Mesenchymal stem cell (in vitro differentiated cells and primary cell): ENCODE measurements at regions not wholly inside any gene's neighbourhood (a gene's known extent, or its start where the extent isn't known, plus 50 kb on each side); places are given as distances from the start of the nearest gene placed in this dataset.

Experiments used
- DNase-seq: peaks from one replicate; pipeline ENCODE4 v3.0.0-alpha.2; 2013
- H2AFZ ChIP-seq: one replicate; pipeline ENCODE4 v1.6.1; 2013; ENCODE audit warnings: low read depth, mild to moderate bottlenecking, control low read depth, inconsistent platforms, low read length, moderate library complexity
- H2AK5ac ChIP-seq: 2 replicates; pipeline ENCODE4 v1.6.1; 2013; ENCODE audit warnings: low read length, moderate library complexity, mild to moderate bottlenecking, inconsistent platforms; ENCODE audit not compliant: severe bottlenecking
- H2BK120ac ChIP-seq: one replicate; pipeline ENCODE4 v1.6.1; 2013; ENCODE audit warnings: low read depth, mild to moderate bottlenecking, inconsistent platforms, low read length, moderate library complexity
- H2BK12ac ChIP-seq, 2 experiments: one replicate each; pipeline ENCODE4 v1.6.1; 2013; ENCODE audit warnings: inconsistent platforms in 2 of 2, low read length in 2 of 2, mild to moderate bottlenecking in 2 of 2, moderate library complexity in 2 of 2, control low read depth in 1 of 2
- H2BK15ac ChIP-seq: one replicate; pipeline ENCODE4 v1.6.1; 2013; ENCODE audit warnings: mild to moderate bottlenecking, low read depth, inconsistent platforms; ENCODE audit not compliant: poor library complexity, severe bottlenecking
- H2BK5ac ChIP-seq: 2 replicates; pipeline ENCODE4 v1.6.1; 2013; ENCODE audit warnings: low read depth, mild to moderate bottlenecking, low read length, control low read depth, inconsistent platforms; ENCODE audit not compliant: poor library complexity, severe bottlenecking
- H3K14ac ChIP-seq, 2 experiments: one replicate each; pipeline ENCODE4 v1.6.1; 2013; ENCODE audit warnings: inconsistent platforms in 2 of 2, low read length in 2 of 2, control low read depth in 1 of 2, mild to moderate bottlenecking in 1 of 2, moderate library complexity in 1 of 2
- H3K18ac ChIP-seq, 2 experiments: one replicate each; pipeline ENCODE4 v1.6.1; 2013; ENCODE audit warnings: inconsistent platforms in 2 of 2, low read length in 2 of 2, control low read depth in 1 of 2, low read depth in 1 of 2, mild to moderate bottlenecking in 1 of 2
- H3K23ac ChIP-seq, 2 experiments: one replicate each; pipeline ENCODE4 v1.6.1; 2013; ENCODE audit warnings: inconsistent platforms in 2 of 2, low read length in 2 of 2, mild to moderate bottlenecking in 2 of 2, moderate library complexity in 2 of 2, control low read depth in 1 of 2
- H3K27ac ChIP-seq: 2 replicates; pipeline ENCODE4 v1.5.1; 2013; ENCODE audit warnings: mild to moderate bottlenecking, moderate library complexity, low read length, control low read depth, inconsistent platforms; ENCODE audit not compliant: poor library complexity, severe bottlenecking
- H3K27me3 ChIP-seq, 2 experiments: 2 replicates each; pipeline versions ENCODE4 v1.6.1 to v1.7.0; 2013; ENCODE audit warnings: low read length in 2 of 2, mild to moderate bottlenecking in 2 of 2, moderate library complexity in 2 of 2, control low read depth in 1 of 2, inconsistent platforms in 1 of 2; ENCODE audit not compliant: control insufficient read depth in 1 of 2, insufficient read depth in 1 of 2
- H3K36me3 ChIP-seq, 2 experiments: 2 replicates each; pipeline versions ENCODE4 v1.6.1 to v1.7.0; 2013; ENCODE audit warnings: low read length in 2 of 2, control low read depth in 1 of 2, inconsistent platforms in 1 of 2, low read depth in 1 of 2, mild to moderate bottlenecking in 1 of 2; ENCODE audit not compliant: insufficient read depth in 2 of 2, control insufficient read depth in 1 of 2
- H3K4ac ChIP-seq, 2 experiments: one replicate each; pipeline ENCODE4 v1.6.1; 2013; ENCODE audit warnings: inconsistent platforms in 2 of 2, low read length in 2 of 2, mild to moderate bottlenecking in 2 of 2, moderate library complexity in 2 of 2, control low read depth in 1 of 2, low read depth in 1 of 2
- H3K4me1 ChIP-seq: 2 replicates; pipeline ENCODE4 v1.6.1; 2013; ENCODE audit warnings: low read depth, low read length, control low read depth; ENCODE audit not compliant: control insufficient read depth, insufficient read depth
- H3K4me2 ChIP-seq: 2 replicates; pipeline ENCODE4 v1.6.1; 2013; ENCODE audit warnings: low read length, mild to moderate bottlenecking, inconsistent platforms; ENCODE audit not compliant: poor library complexity, severe bottlenecking
- H3K4me3 ChIP-seq, 2 experiments: 2 replicates each; pipeline versions ENCODE4 v1.5.1 to v1.7.0; 2013; ENCODE audit warnings: low read length in 2 of 2, mild to moderate bottlenecking in 2 of 2, control low read depth in 1 of 2, low read depth in 1 of 2; ENCODE audit not compliant: insufficient read depth in 1 of 2
- H3K79me1 ChIP-seq: replicated peaks from 2 replicates; pipeline ENCODE4 v1.6.1; 2013; ENCODE audit warnings: mild to moderate bottlenecking, control low read depth, low read length, inconsistent platforms; ENCODE audit not compliant: poor library complexity, severe bottlenecking
- H3K9ac ChIP-seq: 2 replicates; pipeline ENCODE4 v1.7.0; 2013; ENCODE audit warnings: mild to moderate bottlenecking, low read length, moderate library complexity
- H3K9me3 ChIP-seq: 2 replicates; pipeline ENCODE4 v1.7.0; 2013; ENCODE audit warnings: mild to moderate bottlenecking, low read length; ENCODE audit not compliant: control insufficient read depth
- H4K8ac ChIP-seq: one replicate; pipeline ENCODE4 v1.6.1; 2013; ENCODE audit warnings: inconsistent platforms, mild to moderate bottlenecking, low read length, moderate library complexity
- H4K91ac ChIP-seq: one replicate; pipeline ENCODE4 v1.6.1; 2013; ENCODE audit warnings: mild to moderate bottlenecking, low read length, inconsistent platforms
- WGBS: methylation state at CpG from one replicate; pipeline ENCODE4 v1.1.7; 2013; ENCODE audit warnings: mixed read lengths; 5-methylcytosine and 5-hydroxymethylcytosine counted together

- H2AFZ ChIP-seq, result no peak overlapping the region
- WGBS, result 13% methylated on average over 6 of the region's 10 CpGs
- DNase-seq, result peak; percentile 91
- no peaks in the 10 kb centered on the region for H3K79me1 ChIP-seq
- no peak overlapping the region for H3K23ac ChIP-seq
- H4K8ac ChIP-seq, result peak overlapping the region; percentile 36
- peak overlapping the region; percentile 46 to 89 for H2BK12ac ChIP-seq
- H3K4me3 ChIP-seq, result peak overlapping the region in 1 of 2 experiments; percentile 28
- no peak overlapping the region for H3K14ac ChIP-seq
- peak overlapping the region in 1 of 2 experiments; percentile 67 for H3K4ac ChIP-seq
- peaks cover 2% of the 10 kb centered on the region for H3K4me1 ChIP-seq
- H3K4me2 ChIP-seq, result no peak overlapping the region
- peak overlapping the region; percentile 29 for H2BK120ac ChIP-seq
- peak overlapping the region; percentile 91 for H4K91ac ChIP-seq
- peak overlapping the region; percentile 48 to 58 for H3K18ac ChIP-seq
- no peaks in the 10 kb centered on the region for H3K27me3 ChIP-seq
- no peaks in the 10 kb centered on the region for H3K9me3 ChIP-seq
- no peak overlapping the region for H2BK5ac ChIP-seq
- H3K9ac ChIP-seq, result peak overlapping the region; percentile 87
- H2AK5ac ChIP-seq, result no peak overlapping the region
- peak overlapping the region; percentile 78 for H3K27ac ChIP-seq
- no peaks in the 10 kb centered on the region for H3K36me3 ChIP-seq
- no peak overlapping the region for H2BK15ac ChIP-seq
These were observed 59.8 kb upstream of the IL1R1 start for GRCh38 chr2:102082571-102083392.

GRCh38 chr2:102083393-102083703, 59.2 kb upstream of the IL1R1 start:
- Histone ChIP-seq H2BK15ac (no peak overlapping the region), H3K4me3 (no peak overlapping the region), H2BK120ac (peak overlapping the region; percentile 29), H3K4ac (peak overlapping the region in 1 of 2 experiments; percentile 67), H2BK5ac (no peak overlapping the region), H3K79me1 (no peaks in the 10 kb centered on the region), H3K36me3 (no peaks in the 10 kb centered on the region), H3K4me1 (peaks cover 2% of the 10 kb centered on the region), H3K23ac (no peak overlapping the region), H3K27ac (peak overlapping the region; percentile 78), H2BK12ac (no peak overlapping the region), H3K9me3 (no peaks in the 10 kb centered on the region), H3K9ac (peak overlapping the region; percentile 87), H3K27me3 (no peaks in the 10 kb centered on the region), H4K91ac (no peak overlapping the region), H4K8ac (no peak overlapping the region), H2AK5ac (no peak overlapping the region), H3K4me2 (no peak overlapping the region), H3K18ac (peak overlapping the region; percentile 11 to 48), H3K14ac (no peak overlapping the region), H2AFZ (no peak overlapping the region)
- WGBS, result 100% methylated on average over 1 of the region's 3 CpGs
- DNase-seq, result no peak

- Histone ChIP-seq H2AFZ (no peak overlapping the region), H4K8ac (no peak overlapping the region), H3K27me3 (no peaks in the 10 kb centered on the region), H3K4me1 (peaks cover 2% of the 10 kb centered on the region), H2BK120ac (no peak overlapping the region), H3K4me3 (no peak overlapping the region), H3K79me1 (no peaks in the 10 kb centered on the region), H2BK12ac (peak overlapping the region in 1 of 2 experiments; percentile 38), H3K18ac (no peak overlapping the region), H3K9ac (no peak overlapping the region), H2AK5ac (no peak overlapping the region), H3K4ac (no peak overlapping the region), H2BK5ac (no peak overlapping the region), H3K36me3 (no peaks in the 10 kb centered on the region), H2BK15ac (no peak overlapping the region), H3K4me2 (no peak overlapping the region), H3K23ac (no peak overlapping the region), H3K14ac (no peak overlapping the region), H3K27ac (no peak overlapping the region), H3K9me3 (no peaks in the 10 kb centered on the region), H4K91ac (no peak overlapping the region)
- WGBS, result no CpG with 5 or more reads among the region's 2 CpGs
- DNase-seq, result no peak
These were observed 57.9 kb upstream of the IL1R1 start for GRCh38 chr2:102084651-102085050.

GRCh38 chr2:102085238-102085637, 57.3 kb upstream of the IL1R1 start:
- Histone ChIP-seq H3K4me3 (no peak overlapping the region), H2BK5ac (no peak overlapping the region), H3K36me3 (no peaks in the 10 kb centered on the region), H2AK5ac (no peak overlapping the region), H3K4me1 (peaks cover 2% of the 10 kb centered on the region), H3K79me1 (no peaks in the 10 kb centered on the region), H3K23ac (no peak overlapping the region), H3K27ac (no peak overlapping the region), H2AFZ (no peak overlapping the region), H3K9ac (no peak overlapping the region), H4K91ac (no peak overlapping the region), H3K4ac (no peak overlapping the region), H3K4me2 (no peak overlapping the region), H2BK12ac (no peak overlapping the region), H2BK15ac (no peak overlapping the region), H3K18ac (no peak overlapping the region), H4K8ac (no peak overlapping the region), H3K9me3 (no peaks in the 10 kb centered on the region), H2BK120ac (no peak overlapping the region), H3K27me3 (no peaks in the 10 kb centered on the region), H3K14ac (no peak overlapping the region)
- WGBS, result 100% methylated on average over 1 of the region's 1 CpG
- no peak for DNase-seq
